Epithelial cell of proximal tubule (primary cell): ENCODE measurements at regions not wholly inside any gene's neighbourhood (a gene's known extent, or its start where the extent isn't known, plus 50 kb on each side); places are given as distances from the start of the nearest gene placed in this dataset.

Source experiments
- DNase-seq: peaks from one replicate; pipeline ENCODE4 v3.0.0-alpha.2; 2011; ENCODE audit warnings: low read depth
- H3K4me3 ChIP-seq: 2 replicates; pipeline ENCODE4 v1.5.1; 2011; ENCODE audit warnings: low read depth, mild to moderate bottlenecking, low read length
- TF ChIP-seq, protein P1 (sequence below): conservative IDR thresholded peaks from 2 replicates; pipeline ENCODE4 v1.5.1; 2012; ENCODE audit warnings: low read depth, mild to moderate bottlenecking, low read length

- no peak for DNase-seq
- H3K4me3 ChIP-seq, result no peak overlapping the region
- TF ChIP-seq, protein P1, sequence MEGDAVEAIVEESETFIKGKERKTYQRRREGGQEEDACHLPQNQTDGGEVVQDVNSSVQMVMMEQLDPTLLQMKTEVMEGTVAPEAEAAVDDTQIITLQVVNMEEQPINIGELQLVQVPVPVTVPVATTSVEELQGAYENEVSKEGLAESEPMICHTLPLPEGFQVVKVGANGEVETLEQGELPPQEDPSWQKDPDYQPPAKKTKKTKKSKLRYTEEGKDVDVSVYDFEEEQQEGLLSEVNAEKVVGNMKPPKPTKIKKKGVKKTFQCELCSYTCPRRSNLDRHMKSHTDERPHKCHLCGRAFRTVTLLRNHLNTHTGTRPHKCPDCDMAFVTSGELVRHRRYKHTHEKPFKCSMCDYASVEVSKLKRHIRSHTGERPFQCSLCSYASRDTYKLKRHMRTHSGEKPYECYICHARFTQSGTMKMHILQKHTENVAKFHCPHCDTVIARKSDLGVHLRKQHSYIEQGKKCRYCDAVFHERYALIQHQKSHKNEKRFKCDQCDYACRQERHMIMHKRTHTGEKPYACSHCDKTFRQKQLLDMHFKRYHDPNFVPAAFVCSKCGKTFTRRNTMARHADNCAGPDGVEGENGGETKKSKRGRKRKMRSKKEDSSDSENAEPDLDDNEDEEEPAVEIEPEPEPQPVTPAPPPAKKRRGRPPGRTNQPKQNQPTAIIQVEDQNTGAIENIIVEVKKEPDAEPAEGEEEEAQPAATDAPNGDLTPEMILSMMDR, result no peak
Measured at GRCh38 chr18:60044290-60045006, 144.7 kb downstream of the PMAIP1 start.

- TF ChIP-seq, protein P1, result no peak
- no peak for DNase-seq
- H3K4me3 ChIP-seq, result no peak overlapping the region
Measured at GRCh38 chr18:60040971-60041370, 141.2 kb downstream of the PMAIP1 start.

- DNase-seq, result no peak
- TF ChIP-seq, protein P1, result no peak
- H3K4me3 ChIP-seq, result no peak overlapping the region
Measured at GRCh38 chr18:60038731-60039130, 138.9 kb downstream of the PMAIP1 start.

DNA sequence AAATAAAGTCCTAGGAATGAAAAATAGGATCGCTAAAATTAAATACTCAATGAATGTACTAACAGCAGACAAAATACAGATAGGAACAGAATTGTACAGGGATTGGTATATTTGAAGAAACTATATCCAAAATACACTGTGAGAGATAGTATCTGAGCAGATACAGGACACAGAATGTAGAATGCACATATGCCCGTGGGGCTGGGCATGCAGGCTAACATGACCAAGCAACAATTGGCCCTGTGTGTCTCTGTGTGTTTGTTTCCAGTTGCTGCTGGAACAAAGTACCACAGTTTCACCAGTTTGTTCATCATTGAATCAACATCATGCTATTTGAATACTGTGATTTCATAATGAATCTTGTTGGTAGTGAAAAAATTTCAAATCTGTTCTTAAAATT, 127.6 kb downstream of the PMAIP1 start:
- TF ChIP-seq, protein P1, result no peak
- no peak for DNase-seq
- no peak overlapping the region for H3K4me3 ChIP-seq

GRCh38 chr18:60024857-60025256, 125.1 kb downstream of the PMAIP1 start:
- no peak overlapping the region for H3K4me3 ChIP-seq
- no peak for DNase-seq
- TF ChIP-seq, protein P1, result no peak

GRCh38 chr18:60024345-60024744, 124.5 kb downstream of the PMAIP1 start:
- H3K4me3 ChIP-seq, result no peak overlapping the region
- DNase-seq, result no peak
- TF ChIP-seq, protein P1, result no peak

DNA sequence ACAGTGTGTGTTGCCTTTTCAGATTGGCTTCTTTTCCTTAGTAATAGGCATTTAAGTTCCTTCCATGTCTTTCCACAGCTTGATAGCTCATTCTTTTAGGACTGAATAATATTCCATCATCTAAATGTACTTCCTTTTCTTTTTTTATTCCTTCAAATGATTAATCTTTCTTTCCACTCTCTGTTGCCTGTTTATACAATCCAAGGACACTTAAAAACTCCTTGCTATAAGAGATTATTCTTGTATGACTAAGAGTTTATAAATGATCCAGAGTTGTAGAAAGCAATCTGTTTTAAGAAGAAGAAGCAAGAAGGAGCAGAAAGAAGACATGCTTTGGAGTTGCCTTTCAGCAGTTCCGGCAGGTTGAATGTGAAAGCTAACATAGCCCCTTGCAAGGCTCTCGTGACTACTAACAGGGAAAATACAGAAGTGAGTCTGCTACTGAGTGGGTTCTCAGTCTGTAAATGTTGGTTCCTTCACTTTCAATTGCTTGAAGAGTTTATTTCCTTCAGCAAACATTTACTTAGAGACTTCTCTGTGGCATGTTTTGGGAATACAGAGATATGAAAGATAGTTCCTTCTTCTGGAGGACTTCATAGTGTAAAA, 123.0 kb downstream of the PMAIP1 start:
- TF ChIP-seq, protein P1, result no peak
- DNase-seq, result no peak
- H3K4me3 ChIP-seq, result no peak overlapping the region
